ENCODE measurements at regions not wholly inside any gene's neighbourhood (a gene's known extent, or its start where the extent isn't known, plus 50 kb on each side); places are given as distances from the start of the nearest gene placed in this dataset.

DNA sequence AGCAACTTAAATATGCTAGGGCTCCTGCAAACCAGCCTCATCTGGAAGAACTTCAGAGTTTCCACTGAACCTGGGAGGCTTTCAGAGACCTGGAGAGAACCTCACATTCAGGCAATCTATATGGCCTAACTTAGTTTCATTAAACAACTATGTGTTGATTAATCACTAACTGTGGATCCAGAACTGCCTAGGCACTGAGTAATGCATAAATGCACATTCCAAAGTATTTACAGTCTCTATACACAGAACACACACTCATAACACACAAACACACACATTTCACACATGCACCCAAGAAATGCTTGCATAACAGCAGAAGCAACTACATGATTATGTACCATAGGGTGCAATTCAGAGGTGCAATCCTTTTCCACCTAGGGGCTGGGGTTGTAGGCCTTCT lies 552.8 kb downstream of the BCL11A start:
- no peak for TF ChIP-seq JUND (IDR thresholded peaks at IDR 0.05; ENCODE audit: low read depth)
- no peak for DNase-seq (ENCODE audit: low read depth in 1 of 2, low spot score in 1 of 2)
- in situ Hi-C loops (cut with HindIII; ENCODE audit: low pct_unique_long_range_greater_than_20kb, low sequenced_read_pairs), result no loop called here

GRCh38 chr2:59998324-59998723 lies 555.1 kb downstream of the BCL11A start:
- in situ Hi-C loops (cut with HindIII; ENCODE audit: low pct_unique_long_range_greater_than_20kb, low sequenced_read_pairs), result no loop called here
- TF ChIP-seq JUND (IDR thresholded peaks at IDR 0.05; ENCODE audit: low read depth), result no peak
- DNase-seq (ENCODE audit: low read depth in 1 of 2, low spot score in 1 of 2), result no peak

DNA sequence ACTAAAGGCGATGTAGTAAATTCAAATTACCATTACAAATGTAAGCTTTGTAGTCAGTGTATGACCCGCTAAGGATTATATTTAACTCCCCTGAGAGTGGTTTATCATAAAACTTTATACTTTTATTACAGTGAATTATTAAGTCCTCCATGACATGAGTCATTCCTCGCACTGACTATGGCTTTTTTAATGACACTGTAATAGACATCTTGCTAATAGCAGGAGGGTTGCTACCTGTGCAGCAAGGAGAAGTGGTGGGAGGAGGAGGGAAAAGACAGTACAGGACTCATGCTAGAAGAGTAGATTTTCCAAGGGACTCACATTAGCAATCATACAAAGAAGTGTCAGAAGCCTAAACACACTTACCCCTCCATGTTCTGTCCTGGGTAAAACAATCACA lies 556.1 kb downstream of the BCL11A start:
- no peak for TF ChIP-seq JUND (IDR thresholded peaks at IDR 0.05; ENCODE audit: low read depth)
- in situ Hi-C loops (cut with HindIII; ENCODE audit: low pct_unique_long_range_greater_than_20kb, low sequenced_read_pairs), result no loop called here
- DNase-seq (ENCODE audit: low read depth in 1 of 2, low spot score in 1 of 2), result no peak

- TF ChIP-seq JUND (IDR thresholded peaks at IDR 0.05; ENCODE audit: low read depth), result no peak
- in situ Hi-C loops (cut with HindIII; ENCODE audit: low pct_unique_long_range_greater_than_20kb, low sequenced_read_pairs), result no loop called here
- no peak for DNase-seq (ENCODE audit: low read depth in 1 of 2, low spot score in 1 of 2)
Measured at GRCh38 chr2:59996855-59997254, 556.6 kb downstream of the BCL11A start.

GRCh38 chr2:59993726-59994125 lies 559.7 kb downstream of the BCL11A start:
- in situ Hi-C loops (cut with HindIII; ENCODE audit: low pct_unique_long_range_greater_than_20kb, low sequenced_read_pairs), result no loop called here
- TF ChIP-seq JUND (IDR thresholded peaks at IDR 0.05; ENCODE audit: low read depth), result no peak
- no peak for DNase-seq (ENCODE audit: low read depth in 1 of 2, low spot score in 1 of 2)

GRCh38 chr2:59988341-59988740 lies 565.1 kb downstream of the BCL11A start:
- DNase-seq (ENCODE audit: low read depth in 1 of 2, low spot score in 1 of 2), result no peak
- TF ChIP-seq JUND (IDR thresholded peaks at IDR 0.05; ENCODE audit: low read depth), result no peak
- in situ Hi-C loops (cut with HindIII; ENCODE audit: low pct_unique_long_range_greater_than_20kb, low sequenced_read_pairs), result no loop called here

DNA sequence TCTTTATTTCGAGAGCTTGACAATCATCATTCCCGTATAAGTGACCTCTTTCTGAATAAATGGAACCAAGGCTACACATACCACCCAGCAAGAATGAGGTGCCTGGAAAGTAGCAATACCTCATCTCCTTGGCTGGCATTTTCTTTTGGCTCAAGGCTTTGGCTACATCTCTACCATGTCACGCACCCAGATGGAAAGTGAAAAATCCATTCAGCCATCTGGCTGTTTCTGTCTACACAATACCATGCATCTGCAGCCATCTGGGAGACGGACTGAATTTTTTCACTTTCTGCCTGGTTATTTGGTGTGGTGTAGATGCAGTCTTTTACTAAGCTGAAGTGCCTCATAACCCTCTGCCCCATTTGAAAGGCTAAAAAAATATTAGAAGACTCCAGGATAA lies 566.9 kb downstream of the BCL11A start:
- no peak for TF ChIP-seq JUND (IDR thresholded peaks at IDR 0.05; ENCODE audit: low read depth)
- no peak for DNase-seq (ENCODE audit: low read depth in 1 of 2, low spot score in 1 of 2)
- in situ Hi-C loops (cut with HindIII; ENCODE audit: low pct_unique_long_range_greater_than_20kb, low sequenced_read_pairs), result no loop called here

DNA sequence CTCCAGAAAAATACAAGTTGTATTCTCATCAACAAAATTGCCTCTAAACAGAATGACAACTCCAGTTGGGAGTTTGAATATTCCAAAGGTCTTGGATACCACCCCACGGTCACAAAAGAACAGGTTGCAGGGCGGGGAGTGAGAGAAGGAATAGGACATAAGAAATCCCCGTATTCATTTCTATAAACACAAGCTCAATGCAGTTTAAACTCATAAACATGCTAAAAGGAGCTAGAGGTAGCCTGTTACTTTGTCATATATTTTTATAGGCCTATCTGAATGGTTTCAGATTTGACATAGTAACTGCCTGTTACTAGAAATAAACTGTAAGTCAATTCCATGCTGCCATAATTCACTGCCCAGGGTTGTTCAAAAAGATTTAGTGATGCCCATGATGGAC lies 567.5 kb downstream of the BCL11A start:
- in situ Hi-C loops (cut with HindIII; ENCODE audit: low pct_unique_long_range_greater_than_20kb, low sequenced_read_pairs), result no loop called here
- DNase-seq (ENCODE audit: low read depth in 1 of 2, low spot score in 1 of 2), result no peak
- no peak for TF ChIP-seq JUND (IDR thresholded peaks at IDR 0.05; ENCODE audit: low read depth)

GRCh38 chr2:59974051-59974766 lies 579.2 kb downstream of the BCL11A start:
- no peak for TF ChIP-seq JUND (IDR thresholded peaks at IDR 0.05; ENCODE audit: low read depth)
- DNase-seq (ENCODE audit: low read depth in 1 of 2, low spot score in 1 of 2), result no peak
- in situ Hi-C loops (cut with HindIII; ENCODE audit: low pct_unique_long_range_greater_than_20kb, low sequenced_read_pairs), result no loop called here

- in situ Hi-C loops (cut with HindIII; ENCODE audit: low pct_unique_long_range_greater_than_20kb, low sequenced_read_pairs), result no loop called here
- no peak for DNase-seq (ENCODE audit: low read depth in 1 of 2, low spot score in 1 of 2)
- no peak for TF ChIP-seq JUND (IDR thresholded peaks at IDR 0.05; ENCODE audit: low read depth)
Measured at GRCh38 chr2:59969161-59969560, 584.3 kb downstream of the BCL11A start.

- DNase-seq (ENCODE audit: low read depth in 1 of 2, low spot score in 1 of 2), result no peak
- TF ChIP-seq JUND (IDR thresholded peaks at IDR 0.05; ENCODE audit: low read depth), result no peak
- in situ Hi-C loops (cut with HindIII; ENCODE audit: low pct_unique_long_range_greater_than_20kb, low sequenced_read_pairs), result no loop called here
Measured at GRCh38 chr2:59968441-59968840, 585.0 kb downstream of the BCL11A start.

- no peak for TF ChIP-seq JUND (IDR thresholded peaks at IDR 0.05; ENCODE audit: low read depth)
- no peak for DNase-seq (ENCODE audit: low read depth in 1 of 2, low spot score in 1 of 2)
- in situ Hi-C loops (cut with HindIII; ENCODE audit: low pct_unique_long_range_greater_than_20kb, low sequenced_read_pairs), result no loop called here
Measured at GRCh38 chr2:59967691-59968090, 585.8 kb downstream of the BCL11A start.

- in situ Hi-C loops (cut with HindIII; ENCODE audit: low pct_unique_long_range_greater_than_20kb, low sequenced_read_pairs), result no loop called here
- TF ChIP-seq JUND (IDR thresholded peaks at IDR 0.05; ENCODE audit: low read depth), result no peak
- DNase-seq (ENCODE audit: low read depth in 1 of 2, low spot score in 1 of 2), result no peak
Measured at GRCh38 chr2:59963157-59963556, 590.3 kb downstream of the BCL11A start.

- TF ChIP-seq JUND (IDR thresholded peaks at IDR 0.05; ENCODE audit: low read depth), result no peak
- DNase-seq (ENCODE audit: low read depth in 1 of 2, low spot score in 1 of 2), result peak in 1 of 2 experiments; percentile 16
- in situ Hi-C loops (cut with HindIII; ENCODE audit: low pct_unique_long_range_greater_than_20kb, low sequenced_read_pairs), result no loop called here
Measured at GRCh38 chr2:59961746-59962145, 591.7 kb downstream of the BCL11A start.
